ENCODE measurements at regions not wholly inside any gene's neighbourhood (a gene's known extent, or its start where the extent isn't known, plus 50 kb on each side); places are given as distances from the start of the nearest gene placed in this dataset.
A peak's percentile ranks its signal among the peaks of the same experiment; 100 is the strongest.

DNA sequence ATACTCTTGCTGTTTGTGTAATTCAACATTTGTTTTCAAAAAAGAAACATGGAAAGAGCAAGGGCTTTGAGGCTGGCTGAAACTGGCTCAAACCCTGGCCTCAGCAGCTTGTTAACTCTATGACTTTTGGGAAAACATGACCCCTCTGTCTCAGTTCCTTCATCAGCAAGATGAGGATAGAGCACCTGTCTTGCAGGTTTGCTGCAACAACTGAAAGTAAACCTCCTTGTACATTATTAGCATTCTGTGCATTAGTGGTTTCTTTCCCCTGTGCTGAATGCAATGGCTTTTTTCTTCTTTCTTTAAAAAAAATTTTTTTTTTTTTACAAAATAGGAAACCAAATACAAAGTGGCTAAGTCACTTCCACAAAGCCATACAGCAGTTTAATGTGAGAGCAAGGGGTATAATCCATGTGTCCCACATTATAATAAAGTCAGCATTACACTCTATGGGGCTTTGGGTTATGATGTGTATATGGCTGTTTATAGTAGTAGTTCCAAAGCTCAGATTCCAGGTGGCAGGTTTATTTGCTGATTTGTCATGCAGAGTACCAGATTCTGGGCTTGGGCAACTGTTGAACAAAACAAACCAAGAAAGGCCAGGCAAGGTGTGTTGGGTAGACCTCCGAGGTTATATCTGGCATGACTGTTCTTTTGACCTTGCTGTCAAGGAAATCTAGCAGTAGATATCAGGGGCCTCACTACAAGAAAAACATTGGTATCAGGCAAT lies 194.5 kb upstream of the CNOT2 start:
- no peaks in the 10 kb centered on the region for H3K27me3 ChIP-seq
- whole genome bisulfite sequencing, 3 donors: 87 to 100% (median 96%) methylated on average over 1 of the region's 1 CpG
- no peaks in the 10 kb centered on the region for H3K36me3 ChIP-seq
- H3K27ac ChIP-seq: no peak overlapping the region
- no peak for DNase-seq
- TF ChIP-seq POLR2A (IDR thresholded peaks at IDR 0.05) (no peak), EP300 (IDR thresholded peaks at IDR 0.05) (no peak)
- TF ChIP-seq, protein P1, sequence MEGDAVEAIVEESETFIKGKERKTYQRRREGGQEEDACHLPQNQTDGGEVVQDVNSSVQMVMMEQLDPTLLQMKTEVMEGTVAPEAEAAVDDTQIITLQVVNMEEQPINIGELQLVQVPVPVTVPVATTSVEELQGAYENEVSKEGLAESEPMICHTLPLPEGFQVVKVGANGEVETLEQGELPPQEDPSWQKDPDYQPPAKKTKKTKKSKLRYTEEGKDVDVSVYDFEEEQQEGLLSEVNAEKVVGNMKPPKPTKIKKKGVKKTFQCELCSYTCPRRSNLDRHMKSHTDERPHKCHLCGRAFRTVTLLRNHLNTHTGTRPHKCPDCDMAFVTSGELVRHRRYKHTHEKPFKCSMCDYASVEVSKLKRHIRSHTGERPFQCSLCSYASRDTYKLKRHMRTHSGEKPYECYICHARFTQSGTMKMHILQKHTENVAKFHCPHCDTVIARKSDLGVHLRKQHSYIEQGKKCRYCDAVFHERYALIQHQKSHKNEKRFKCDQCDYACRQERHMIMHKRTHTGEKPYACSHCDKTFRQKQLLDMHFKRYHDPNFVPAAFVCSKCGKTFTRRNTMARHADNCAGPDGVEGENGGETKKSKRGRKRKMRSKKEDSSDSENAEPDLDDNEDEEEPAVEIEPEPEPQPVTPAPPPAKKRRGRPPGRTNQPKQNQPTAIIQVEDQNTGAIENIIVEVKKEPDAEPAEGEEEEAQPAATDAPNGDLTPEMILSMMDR (IDR thresholded peaks at IDR 0.05): no peak
- no peaks in the 10 kb centered on the region for H3K9me3 ChIP-seq
- H3K4me1 ChIP-seq (ENCODE audit: insufficient read depth): no peaks in the 10 kb centered on the region
- intact Hi-C loops (cut with DNase I): no loop called here
- no peak overlapping the region for H3K4me3 ChIP-seq

DNA sequence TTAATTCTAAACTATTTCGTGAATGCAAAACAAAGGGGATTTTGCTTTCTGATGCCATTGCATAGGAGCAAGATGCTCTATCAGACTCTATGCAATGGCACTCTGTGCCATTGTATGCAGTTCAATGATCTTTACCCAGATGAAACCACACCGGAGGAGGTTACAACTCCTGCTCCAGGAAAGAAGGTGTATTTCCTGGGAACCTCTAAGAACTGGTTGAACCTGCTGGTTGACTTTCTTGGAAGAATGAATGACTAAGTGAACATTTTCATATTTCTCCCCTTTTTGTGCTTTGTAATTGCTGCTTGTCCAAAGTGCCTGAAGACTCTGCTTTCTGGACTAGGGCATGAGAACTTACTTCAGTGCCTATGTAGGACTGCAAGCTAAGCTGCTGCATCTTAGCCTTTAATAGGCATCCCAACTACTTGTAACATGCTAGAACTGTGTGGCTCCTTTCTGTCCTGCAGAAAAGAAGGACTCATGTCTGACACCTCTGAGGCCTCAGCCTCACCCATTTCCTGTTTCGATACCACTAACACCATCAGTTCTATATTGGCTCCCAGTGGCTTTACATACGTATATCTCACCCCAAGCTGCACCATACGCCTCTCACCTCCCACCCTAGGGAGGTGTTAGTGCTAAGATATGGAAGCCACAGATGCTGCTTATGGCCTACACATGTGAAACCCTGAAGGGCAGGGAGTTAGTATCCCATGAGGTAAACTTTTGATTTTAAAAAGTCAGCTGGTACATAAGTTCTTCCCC lies 193.5 kb upstream of the CNOT2 start:
- H3K4me3 ChIP-seq: no peak overlapping the region
- TF ChIP-seq POLR2A (IDR thresholded peaks at IDR 0.05) (no peak), EP300 (IDR thresholded peaks at IDR 0.05) (no peak)
- TF ChIP-seq, protein P1 (IDR thresholded peaks at IDR 0.05): no peak
- H3K4me1 ChIP-seq (ENCODE audit: insufficient read depth): no peaks in the 10 kb centered on the region
- H3K9me3 ChIP-seq: no peaks in the 10 kb centered on the region
- no peaks in the 10 kb centered on the region for H3K36me3 ChIP-seq
- WGBS, 3 donors: 81 to 93% (median 90%) methylated on average over 5 of the region's 5 CpGs
- DNase-seq: no peak
- no peaks in the 10 kb centered on the region for H3K27me3 ChIP-seq
- no peak overlapping the region for H3K27ac ChIP-seq
- intact Hi-C loops (cut with DNase I): loop anchor here in 1 of 4 donors (10.0 kb wide), 1 partner anchor 505 kb away; no protein-coding TSS in a partner anchor

DNA sequence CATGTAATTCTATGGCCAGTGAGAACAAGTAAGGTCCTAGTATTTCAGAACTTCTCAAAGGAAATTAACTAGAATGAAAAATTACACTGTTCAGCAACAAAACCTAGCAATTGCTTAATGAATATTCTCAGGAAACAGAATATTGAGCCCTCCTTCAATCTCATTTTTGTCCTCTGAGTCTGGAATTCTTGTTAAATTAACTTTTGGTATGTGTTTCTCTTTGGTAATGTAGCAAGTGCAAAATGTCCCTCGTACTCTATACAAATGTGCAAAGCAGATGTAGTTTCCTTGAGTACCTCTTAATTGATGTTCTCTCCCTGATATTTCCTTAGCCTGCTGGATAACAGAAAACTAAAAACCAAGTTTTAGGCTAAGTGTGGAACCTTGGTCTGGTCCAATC lies 190.8 kb upstream of the CNOT2 start:
- no peaks in the 10 kb centered on the region for H3K9me3 ChIP-seq
- no peak overlapping the region for H3K27ac ChIP-seq
- H3K4me1 ChIP-seq (ENCODE audit: insufficient read depth): no peaks in the 10 kb centered on the region
- H3K4me3 ChIP-seq: no peak overlapping the region
- H3K36me3 ChIP-seq: no peaks in the 10 kb centered on the region
- TF ChIP-seq, protein P1 (IDR thresholded peaks at IDR 0.05): no peak
- TF ChIP-seq EP300 (IDR thresholded peaks at IDR 0.05): no peak
- no peak for TF ChIP-seq POLR2A (IDR thresholded peaks at IDR 0.05)
- intact Hi-C loops (cut with DNase I): loop anchor here in 1 of 4 donors (10.0 kb wide), 1 partner anchor 502 kb away; no protein-coding TSS in a partner anchor
- WGBS, 3 donors: 78 to 94% (median 90%) methylated on average over 1 of the region's 1 CpG
- no peaks in the 10 kb centered on the region for H3K27me3 ChIP-seq
- DNase-seq: no peak

DNA sequence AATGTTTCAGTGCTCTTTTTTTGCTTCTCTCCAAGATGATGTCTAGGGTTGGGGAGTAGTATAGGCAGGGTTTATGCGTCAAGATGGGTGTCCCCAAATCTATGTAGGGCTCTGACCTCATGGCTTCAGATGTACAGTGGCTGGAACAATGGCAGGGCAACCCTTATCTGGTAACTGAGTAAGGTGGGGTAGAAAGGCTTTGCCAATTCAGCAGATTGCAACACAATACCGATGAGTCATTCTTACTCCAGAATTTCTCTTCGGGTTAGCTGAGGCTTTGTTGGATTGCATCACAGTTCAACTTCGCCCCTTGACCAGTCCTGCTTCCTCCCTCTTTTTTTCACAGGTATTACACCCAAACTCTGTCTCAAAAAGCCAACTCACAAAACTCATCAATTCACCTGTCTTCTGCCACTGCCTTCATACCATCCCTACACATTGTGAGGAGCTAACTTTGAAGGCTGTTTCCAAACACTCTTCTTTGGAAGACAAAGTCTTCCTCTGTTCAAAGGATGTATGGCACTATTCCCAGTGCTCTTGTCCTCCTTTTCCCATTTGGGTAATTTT lies 190.2 kb upstream of the CNOT2 start:
- H3K4me3 ChIP-seq: no peak overlapping the region
- intact Hi-C loops (cut with DNase I): loop anchor here in 1 of 4 donors (10.0 kb wide), 1 partner anchor 502 kb away; no protein-coding TSS in a partner anchor
- peak in 1 of 5 donors; percentile 20 for DNase-seq
- H3K9me3 ChIP-seq: no peaks in the 10 kb centered on the region
- no peak for TF ChIP-seq POLR2A (IDR thresholded peaks at IDR 0.05)
- no peak for TF ChIP-seq EP300 (IDR thresholded peaks at IDR 0.05)
- TF ChIP-seq, protein P1 (IDR thresholded peaks at IDR 0.05): no peak
- no peaks in the 10 kb centered on the region for H3K4me1 ChIP-seq (ENCODE audit: insufficient read depth)
- H3K27ac ChIP-seq: no peak overlapping the region
- no peaks in the 10 kb centered on the region for H3K36me3 ChIP-seq
- WGBS, 3 donors: 57 to 69% (median 64%) methylated on average over 4 of the region's 4 CpGs
- no peaks in the 10 kb centered on the region for H3K27me3 ChIP-seq
